ENCODE measurements at regions not wholly inside any gene's neighbourhood (a gene's known extent, or its start where the extent isn't known, plus 50 kb on each side); places are given as distances from the start of the nearest gene placed in this dataset.

GRCh38 chr16:87135246-87136030 lies 181.8 kb downstream of the C16orf95 start:
- Histone ChIP-seq H3K27me3 (ENCODE audit: control insufficient read depth, insufficient read depth) (no peaks in the 10 kb centered on the region), H3K4me3 (ENCODE audit: low read length) (no peak overlapping the region), H3K27ac (ENCODE audit: low read length) (no peak overlapping the region), H3K9me3 (ENCODE audit: control insufficient read depth, low read length) (no peaks in the 10 kb centered on the region), H3K4me1 (ENCODE audit: control insufficient read depth, insufficient read depth, low read length) (no peaks in the 10 kb centered on the region)
- DNase-seq (no peak), ATAC-seq (no peak)
- intact Hi-C loops (cut with DNase I), result no loop called here
- WGBS, result 60% methylated on average over 9 of the region's 9 CpGs

GRCh38 chr16:87138316-87138715 lies 178.9 kb downstream of the C16orf95 start:
- 95% methylated on average over 4 of the region's 4 CpGs for WGBS
- Histone ChIP-seq H3K9me3 (ENCODE audit: control insufficient read depth, low read length) (no peaks in the 10 kb centered on the region), H3K4me1 (ENCODE audit: control insufficient read depth, insufficient read depth, low read length) (no peaks in the 10 kb centered on the region), H3K27ac (ENCODE audit: low read length) (no peak overlapping the region), H3K27me3 (ENCODE audit: control insufficient read depth, insufficient read depth) (no peaks in the 10 kb centered on the region), H3K4me3 (ENCODE audit: low read length) (no peak overlapping the region)
- no peak for ATAC-seq
- intact Hi-C loops (cut with DNase I), result no loop called here
- no peak for DNase-seq

GRCh38 chr16:87138738-87139267 lies 178.4 kb downstream of the C16orf95 start:
- intact Hi-C loops (cut with DNase I), result no loop called here
- Histone ChIP-seq H3K4me1 (ENCODE audit: control insufficient read depth, insufficient read depth, low read length) (no peaks in the 10 kb centered on the region), H3K27ac (ENCODE audit: low read length) (no peak overlapping the region), H3K27me3 (ENCODE audit: control insufficient read depth, insufficient read depth) (no peaks in the 10 kb centered on the region), H3K4me3 (ENCODE audit: low read length) (no peak overlapping the region), H3K9me3 (ENCODE audit: control insufficient read depth, low read length) (no peaks in the 10 kb centered on the region)
- DNase-seq (no peak), ATAC-seq (no peak)
- WGBS, result 88% methylated on average over 13 of the region's 13 CpGs

- peak in 1 of 2 donors; percentile 34 for ATAC-seq
- Histone ChIP-seq H3K27me3 (ENCODE audit: control insufficient read depth, insufficient read depth) (no peaks in the 10 kb centered on the region), H3K4me1 (ENCODE audit: control insufficient read depth, insufficient read depth, low read length) (no peaks in the 10 kb centered on the region), H3K4me3 (ENCODE audit: low read length) (no peak overlapping the region), H3K9me3 (ENCODE audit: control insufficient read depth, low read length) (no peaks in the 10 kb centered on the region), H3K27ac (ENCODE audit: low read length) (no peak overlapping the region)
- peak in 1 of 3 donors; percentile 75 for DNase-seq
- intact Hi-C loops (cut with DNase I), result no loop called here
- WGBS, result 71% methylated on average over 39 of the region's 39 CpGs
Observed at GRCh38 chr16:87140211-87141200, 176.7 kb downstream of the C16orf95 start.

- no peaks in the 10 kb centered on the region for H3K27me3 ChIP-seq (ENCODE audit: control insufficient read depth, insufficient read depth)
- DNase-seq (no peak), ATAC-seq (no peak)
- no peak overlapping the region for H3K4me3 ChIP-seq (ENCODE audit: low read length)
- H3K27ac ChIP-seq (ENCODE audit: low read length), result no peak overlapping the region
- H3K9me3 ChIP-seq (ENCODE audit: control insufficient read depth, low read length), result no peaks in the 10 kb centered on the region
- 62% methylated on average over 5 of the region's 5 CpGs for WGBS
- H3K4me1 ChIP-seq (ENCODE audit: control insufficient read depth, insufficient read depth, low read length), result no peaks in the 10 kb centered on the region
- intact Hi-C loops (cut with DNase I), result no loop called here
Observed at GRCh38 chr16:87141402-87141801, 175.8 kb downstream of the C16orf95 start.

GRCh38 chr16:87143661-87144121 lies 173.5 kb downstream of the C16orf95 start:
- H3K4me3 ChIP-seq (ENCODE audit: low read length), result no peak overlapping the region
- no peak for DNase-seq
- intact Hi-C loops (cut with DNase I), result no loop called here
- 89% methylated on average over 15 of the region's 15 CpGs for WGBS
- H3K27me3 ChIP-seq (ENCODE audit: control insufficient read depth, insufficient read depth), result no peaks in the 10 kb centered on the region
- no peaks in the 10 kb centered on the region for H3K9me3 ChIP-seq (ENCODE audit: control insufficient read depth, low read length)
- H3K27ac ChIP-seq (ENCODE audit: low read length), result no peak overlapping the region
- H3K4me1 ChIP-seq (ENCODE audit: control insufficient read depth, insufficient read depth, low read length), result no peaks in the 10 kb centered on the region
- peak in 1 of 2 donors; percentile 28 for ATAC-seq

GRCh38 chr16:87144232-87144631 lies 173.0 kb downstream of the C16orf95 start:
- no peak overlapping the region for H3K27ac ChIP-seq (ENCODE audit: low read length)
- no peaks in the 10 kb centered on the region for H3K4me1 ChIP-seq (ENCODE audit: control insufficient read depth, insufficient read depth, low read length)
- H3K9me3 ChIP-seq (ENCODE audit: control insufficient read depth, low read length), result no peaks in the 10 kb centered on the region
- 87% methylated on average over 11 of the region's 11 CpGs for WGBS
- intact Hi-C loops (cut with DNase I), result no loop called here
- H3K4me3 ChIP-seq (ENCODE audit: low read length), result no peak overlapping the region
- DNase-seq (no peak), ATAC-seq (no peak)
- no peaks in the 10 kb centered on the region for H3K27me3 ChIP-seq (ENCODE audit: control insufficient read depth, insufficient read depth)

- DNase-seq, result peak in 1 of 3 donors; percentile 56
- Histone ChIP-seq H3K4me1 (ENCODE audit: control insufficient read depth, insufficient read depth, low read length) (no peaks in the 10 kb centered on the region), H3K4me3 (ENCODE audit: low read length) (no peak overlapping the region), H3K27me3 (ENCODE audit: control insufficient read depth, insufficient read depth) (no peaks in the 10 kb centered on the region), H3K9me3 (ENCODE audit: control insufficient read depth, low read length) (no peaks in the 10 kb centered on the region), H3K27ac (ENCODE audit: low read length) (no peak overlapping the region)
- ATAC-seq, result peak in 1 of 2 donors; percentile 30
- intact Hi-C loops (cut with DNase I), result no loop called here
- WGBS, result 94% methylated on average over 24 of the region's 24 CpGs
Observed at GRCh38 chr16:87145181-87146176, 171.7 kb downstream of the C16orf95 start.

- intact Hi-C loops (cut with DNase I), result no loop called here
- no peak for DNase-seq
- ATAC-seq, result no peak
- no peaks in the 10 kb centered on the region for H3K4me1 ChIP-seq (ENCODE audit: control insufficient read depth, insufficient read depth, low read length)
- H3K4me3 ChIP-seq (ENCODE audit: low read length), result no peak overlapping the region
- 94% methylated on average over 5 of the region's 5 CpGs for WGBS
- H3K9me3 ChIP-seq (ENCODE audit: control insufficient read depth, low read length), result no peaks in the 10 kb centered on the region
- H3K27me3 ChIP-seq (ENCODE audit: control insufficient read depth, insufficient read depth), result no peaks in the 10 kb centered on the region
- no peak overlapping the region for H3K27ac ChIP-seq (ENCODE audit: low read length)
Observed at GRCh38 chr16:87146676-87147075, 170.5 kb downstream of the C16orf95 start.

- no peak for ATAC-seq
- no peaks in the 10 kb centered on the region for H3K4me1 ChIP-seq (ENCODE audit: control insufficient read depth, insufficient read depth, low read length)
- intact Hi-C loops (cut with DNase I), result no loop called here
Observed at GRCh38 chr16:87149051-87149450, 168.1 kb downstream of the C16orf95 start.

More at GRCh38 chr16:87149051-87149450, 168.1 kb downstream of the C16orf95 start:
- Histone ChIP-seq H3K9me3 (ENCODE audit: control insufficient read depth, low read length) (no peaks in the 10 kb centered on the region), H3K4me3 (ENCODE audit: low read length) (no peak overlapping the region), H3K27me3 (ENCODE audit: control insufficient read depth, insufficient read depth) (no peaks in the 10 kb centered on the region), H3K27ac (ENCODE audit: low read length) (no peak overlapping the region)
- DNase-seq, result no peak
- 91% methylated on average over 1 of the region's 1 CpG for WGBS

All from right cardiac atrium (tissue), 5 donors.